H9 (cell line): ENCODE measurements at regions not wholly inside any gene's neighbourhood (a gene's known extent, or its start where the extent isn't known, plus 50 kb on each side); places are given as distances from the start of the nearest gene placed in this dataset.

ENCODE experiments used
- DNase-seq: peaks from one replicate; pipeline ENCODE4 v3.0.0-alpha.2; 2017
- H2AFZ ChIP-seq: one replicate; pipeline ENCODE4 v1.6.1; 2013; ENCODE audit warnings: mild to moderate bottlenecking, low read length, control low read depth, moderate library complexity
- H2AK5ac ChIP-seq: 2 replicates; pipeline ENCODE4 v1.6.1; 2013; ENCODE audit warnings: low read length, control low read depth, mixed read lengths; ENCODE audit not compliant: insufficient read length
- H2BK120ac ChIP-seq: one replicate; pipeline ENCODE4 v1.6.1; 2013; ENCODE audit warnings: low read depth, mild to moderate bottlenecking, low read length, control low read depth, inconsistent platforms; ENCODE audit not compliant: poor library complexity, severe bottlenecking
- H2BK12ac ChIP-seq: 2 replicates; pipeline ENCODE4 v1.6.1; 2013; ENCODE audit warnings: low read length, control low read depth, mixed read lengths, low read depth; ENCODE audit not compliant: insufficient read length
- H2BK15ac ChIP-seq: 2 replicates; pipeline ENCODE4 v1.6.1; 2013; ENCODE audit warnings: low read depth, low read length, control low read depth
- H2BK20ac ChIP-seq: one replicate; pipeline ENCODE4 v1.6.1; 2013; ENCODE audit warnings: low read depth, mild to moderate bottlenecking, low read length, control low read depth, inconsistent platforms; ENCODE audit not compliant: poor library complexity, severe bottlenecking
- H2BK5ac ChIP-seq: 2 replicates; pipeline ENCODE4 v1.6.1; 2013; ENCODE audit warnings: low read length, control low read depth, mixed read lengths; ENCODE audit not compliant: insufficient read length
- H3K14ac ChIP-seq: 2 replicates; pipeline ENCODE4 v1.6.1; 2013; ENCODE audit warnings: low read length, control low read depth; ENCODE audit not compliant: insufficient read depth
- H3K18ac ChIP-seq: 2 replicates; pipeline ENCODE4 v1.6.1; 2013; ENCODE audit warnings: low read depth, mild to moderate bottlenecking, mixed read lengths, low read length, control low read depth; ENCODE audit not compliant: insufficient read length
- H3K23ac ChIP-seq: 2 replicates; pipeline ENCODE4 v1.6.1; 2013; ENCODE audit warnings: low read length, control low read depth, mixed read lengths, low read depth; ENCODE audit not compliant: insufficient read length
- H3K23me2 ChIP-seq: 2 replicates; pipeline ENCODE4 v1.6.1; 2013; ENCODE audit warnings: low read depth, mild to moderate bottlenecking, mixed read lengths, low read length, control low read depth; ENCODE audit not compliant: insufficient read length, poor library complexity, severe bottlenecking
- H3K27ac ChIP-seq: 2 replicates; pipeline ENCODE4 v1.5.1; 2013; ENCODE audit warnings: low read length, control low read depth, mixed read lengths, low read depth; ENCODE audit not compliant: insufficient read length
- H3K27me3 ChIP-seq: 2 replicates; pipeline ENCODE4 v1.6.1; 2013; ENCODE audit warnings: low read length, control low read depth, inconsistent platforms; ENCODE audit not compliant: insufficient read depth
- H3K4ac ChIP-seq: 2 replicates; pipeline ENCODE4 v1.6.1; 2013; ENCODE audit warnings: low read depth, mild to moderate bottlenecking, control low read depth, inconsistent platforms, low read length, moderate library complexity
- H3K4me1 ChIP-seq: 2 replicates; pipeline ENCODE4 v1.6.1; 2013; ENCODE audit warnings: low read length, control low read depth, inconsistent platforms; ENCODE audit not compliant: insufficient read depth
- H3K4me2 ChIP-seq: 2 replicates; pipeline ENCODE4 v1.6.1; 2013; ENCODE audit warnings: low read length, control low read depth, mixed read lengths; ENCODE audit not compliant: insufficient read length, insufficient read depth
- H3K56ac ChIP-seq: 2 replicates; pipeline ENCODE4 v1.6.1; 2013; ENCODE audit warnings: low read depth, mild to moderate bottlenecking, mixed read lengths, low read length, control low read depth; ENCODE audit not compliant: insufficient read length
- H3K79me1 ChIP-seq: 2 replicates; pipeline ENCODE4 v1.6.1; 2013; ENCODE audit warnings: low read depth, mild to moderate bottlenecking, moderate library complexity, low read length, control low read depth, inconsistent platforms; ENCODE audit not compliant: insufficient read depth, poor library complexity, severe bottlenecking
- H3K79me2 ChIP-seq: 2 replicates; pipeline ENCODE4 v1.6.1; 2013; ENCODE audit warnings: low read length, control low read depth, inconsistent platforms; ENCODE audit not compliant: insufficient read depth
- H3K9ac ChIP-seq: 2 replicates; pipeline ENCODE4 v1.6.1; 2013; ENCODE audit warnings: low read length, control low read depth, mixed read lengths; ENCODE audit not compliant: insufficient read length; ENCODE audit errors: extremely low read depth
- H3K9me3 ChIP-seq: one replicate; pipeline ENCODE4 v1.6.1; 2013; ENCODE audit warnings: low read depth, low read length, inconsistent platforms; ENCODE audit not compliant: control insufficient read depth
- H3T11ph ChIP-seq: one replicate; pipeline ENCODE4 v1.6.1; 2013; ENCODE audit warnings: mild to moderate bottlenecking, low read length, control low read depth, inconsistent platforms
- H4K20me1 ChIP-seq: one replicate; pipeline ENCODE4 v1.6.1; 2013; ENCODE audit not compliant: control insufficient read depth, insufficient read length, insufficient read depth
- H4K5ac ChIP-seq: 2 replicates; pipeline ENCODE4 v1.6.1; 2013; ENCODE audit warnings: low read depth, mild to moderate bottlenecking, mixed read lengths, low read length, control low read depth; ENCODE audit not compliant: insufficient read length
- H4K8ac ChIP-seq: replicated peaks from 2 replicates; pipeline ENCODE4 v1.6.1; 2013; ENCODE audit warnings: low read length, control low read depth, mixed read lengths, low read depth; ENCODE audit not compliant: insufficient read length
- H4K91ac ChIP-seq: 2 replicates; pipeline ENCODE4 v1.6.1; 2013; ENCODE audit warnings: low read depth, mild to moderate bottlenecking, moderate library complexity, mixed read lengths, low read length, control low read depth; ENCODE audit not compliant: insufficient read length
- H3K27ac Mint-ChIP-seq, 3 experiments: 2 replicates in 2 of 3; 3 replicates in 1 of 3; pipeline ENCODE4 v1.8.0; 2020 to 2021; ENCODE audit warnings: mixed read lengths in 3 of 3, mild to moderate bottlenecking in 1 of 3, moderate library complexity in 1 of 3
- H3K27me3 Mint-ChIP-seq: 2 replicates; pipeline ENCODE4 v1.8.0; 2021; ENCODE audit warnings: low read depth, mild to moderate bottlenecking, moderate library complexity, mixed read lengths
- H3K36me3 Mint-ChIP-seq, 3 experiments: 2 replicates in 2 of 3; 3 replicates in 1 of 3; pipeline ENCODE4 v1.8.0; 2020 to 2021; ENCODE audit warnings: low read depth in 3 of 3, mixed read lengths in 3 of 3; ENCODE audit not compliant: insufficient read depth in 1 of 3
- H3K4me1 Mint-ChIP-seq, 2 experiments: 2 replicates each; pipeline ENCODE4 v1.8.0; 2020; ENCODE audit warnings: mixed read lengths in 2 of 2
- H3K4me3 Mint-ChIP-seq, 2 experiments: 2 replicates in 1 of 2; 3 replicates in 1 of 2; pipeline ENCODE4 v1.8.0; 2020 to 2021; ENCODE audit warnings: mild to moderate bottlenecking in 2 of 2, mixed read lengths in 2 of 2, moderate library complexity in 1 of 2
- H3K9me3 Mint-ChIP-seq, 2 experiments: 2 replicates in 1 of 2; 3 replicates in 1 of 2; pipeline ENCODE4 v1.8.0; 2020; ENCODE audit warnings: mild to moderate bottlenecking in 2 of 2, mixed read lengths in 2 of 2, moderate library complexity in 1 of 2
- WGBS: extraction: QIAGEN DNeasy Blood & Tissue Kit; methylation state at CpG from one replicate; pipeline ENCODE4 v1.1.7; 2013; ENCODE audit warnings: missing lambda C conversion rate, low lambda C conversion rate, mixed read lengths; ENCODE audit not compliant: insufficient read length; ENCODE audit errors: extremely low coverage; 5-methylcytosine and 5-hydroxymethylcytosine counted together
- TF ChIP-seq, protein P1 (sequence below): fragments of 200-600 bp; sonication (generic); conservative IDR thresholded peaks from 3 replicates; pipeline ENCODE4 v1.8.0; 2021; ENCODE audit warnings: antibody characterized with exemption, mild to moderate bottlenecking

DNA sequence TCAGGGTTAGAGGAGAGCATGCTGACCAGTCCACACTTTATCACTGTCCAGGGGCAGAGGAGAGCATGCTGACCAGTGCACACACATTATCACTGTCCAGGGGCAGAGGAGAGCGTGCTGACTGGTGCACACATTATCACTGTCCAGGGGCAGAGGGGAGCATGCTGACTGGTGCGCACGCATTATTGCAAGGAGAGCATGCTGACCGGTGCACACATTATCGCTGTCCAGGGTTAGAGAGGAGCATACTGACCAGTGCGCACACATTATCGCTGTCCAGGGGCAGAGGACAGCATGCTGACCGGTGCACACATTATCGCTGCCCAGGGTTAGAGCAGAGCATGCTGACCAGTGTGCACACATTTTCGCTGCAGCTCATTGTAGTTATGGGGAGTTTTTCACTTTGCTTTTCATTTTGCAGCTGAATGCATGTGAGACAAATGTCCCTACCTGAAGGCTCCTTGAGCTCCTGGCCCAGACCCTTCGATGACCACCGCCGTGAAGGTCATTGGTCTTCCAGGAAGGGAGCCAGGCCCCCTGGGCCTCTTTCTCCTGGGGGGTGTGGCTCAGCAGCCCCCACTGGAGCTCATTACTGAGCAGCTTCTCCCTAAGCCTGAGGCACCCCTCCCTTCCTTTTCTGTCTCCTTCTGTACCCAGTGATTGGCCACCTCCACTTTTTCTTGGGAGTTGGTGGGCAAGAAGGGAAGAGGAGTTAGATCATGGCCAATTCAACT, 178.8 kb upstream of the AFDN start:
- Histone ChIP-seq H3K56ac (no peak overlapping the region), H3K4me2 (no peak overlapping the region)
- H3K4me3 Mint-ChIP-seq: no peak overlapping the region

More for the DNA sequence above, 178.8 kb upstream of the AFDN start:
- H3K27me3 ChIP-seq: no peaks in the 10 kb centered on the region
- H3K18ac ChIP-seq: no peak overlapping the region
- H3K79me1 ChIP-seq: no peaks in the 10 kb centered on the region
- no peak overlapping the region for H3K23ac ChIP-seq
- H2BK120ac ChIP-seq: no peak overlapping the region
- Mint-ChIP-seq H3K9me3 (no peaks in the 10 kb centered on the region), H3K4me1 (peaks cover 25 to 26% of the 10 kb centered on the region in 2 experiments), H3K27ac (no peak overlapping the region; a peak in 1 of 7 replicates), H3K36me3 (no peaks in the 10 kb centered on the region; a peak in 1 of 7 replicates), H3K27me3 (peaks cover 1% of the 10 kb centered on the region)
- no peak overlapping the region for H2BK20ac ChIP-seq
- no peak for DNase-seq
- TF ChIP-seq, protein P1, sequence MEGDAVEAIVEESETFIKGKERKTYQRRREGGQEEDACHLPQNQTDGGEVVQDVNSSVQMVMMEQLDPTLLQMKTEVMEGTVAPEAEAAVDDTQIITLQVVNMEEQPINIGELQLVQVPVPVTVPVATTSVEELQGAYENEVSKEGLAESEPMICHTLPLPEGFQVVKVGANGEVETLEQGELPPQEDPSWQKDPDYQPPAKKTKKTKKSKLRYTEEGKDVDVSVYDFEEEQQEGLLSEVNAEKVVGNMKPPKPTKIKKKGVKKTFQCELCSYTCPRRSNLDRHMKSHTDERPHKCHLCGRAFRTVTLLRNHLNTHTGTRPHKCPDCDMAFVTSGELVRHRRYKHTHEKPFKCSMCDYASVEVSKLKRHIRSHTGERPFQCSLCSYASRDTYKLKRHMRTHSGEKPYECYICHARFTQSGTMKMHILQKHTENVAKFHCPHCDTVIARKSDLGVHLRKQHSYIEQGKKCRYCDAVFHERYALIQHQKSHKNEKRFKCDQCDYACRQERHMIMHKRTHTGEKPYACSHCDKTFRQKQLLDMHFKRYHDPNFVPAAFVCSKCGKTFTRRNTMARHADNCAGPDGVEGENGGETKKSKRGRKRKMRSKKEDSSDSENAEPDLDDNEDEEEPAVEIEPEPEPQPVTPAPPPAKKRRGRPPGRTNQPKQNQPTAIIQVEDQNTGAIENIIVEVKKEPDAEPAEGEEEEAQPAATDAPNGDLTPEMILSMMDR: no peak
- no peak overlapping the region for H2BK12ac ChIP-seq
- WGBS: no CpG with 5 or more reads among the region's 13 CpGs
- no peak overlapping the region for H3K9ac ChIP-seq
- no peak overlapping the region for H4K8ac ChIP-seq
- no peak overlapping the region for H4K91ac ChIP-seq
- H3K27ac ChIP-seq: no peak overlapping the region
- H2BK15ac ChIP-seq: no peak overlapping the region
- H3K79me2 ChIP-seq: no peaks in the 10 kb centered on the region
- no peaks in the 10 kb centered on the region for H4K20me1 ChIP-seq
- no peaks in the 10 kb centered on the region for H3K23me2 ChIP-seq
- no peak overlapping the region for H2BK5ac ChIP-seq
- no peak overlapping the region; the same call in 1 of the 2 replicates for H3K14ac ChIP-seq
- no peak overlapping the region for H2AK5ac ChIP-seq
- no peak overlapping the region for H4K5ac ChIP-seq
- no peaks in the 10 kb centered on the region; the same call in 1 of the 2 replicates for H3K4me1 ChIP-seq
- H3K4ac ChIP-seq: no peak overlapping the region
- no peak overlapping the region for H2AFZ ChIP-seq
- no peaks in the 10 kb centered on the region for H3K9me3 ChIP-seq
- H3T11ph ChIP-seq: no peak overlapping the region
